GM21717 (cell line): ENCODE measurements at regions not wholly inside any gene's neighbourhood (a gene's known extent, or its start where the extent isn't known, plus 50 kb on each side); places are given as distances from the start of the nearest gene placed in this dataset.
"Not testable (repeated sequence)": the region's sequence is repeated elsewhere in the genome, so short reads cannot be mapped to it uniquely, and the experiment has no call there.

ENCODE experiments used
- ATAC-seq: cut with Tn5 transposase; IDR thresholded peaks from one replicate; pipeline ENCODE4 v1.9.1; 2021; ENCODE audit warnings: mild to moderate bottlenecking, moderate library complexity; ENCODE audit not compliant: unreplicated experiment

DNA sequence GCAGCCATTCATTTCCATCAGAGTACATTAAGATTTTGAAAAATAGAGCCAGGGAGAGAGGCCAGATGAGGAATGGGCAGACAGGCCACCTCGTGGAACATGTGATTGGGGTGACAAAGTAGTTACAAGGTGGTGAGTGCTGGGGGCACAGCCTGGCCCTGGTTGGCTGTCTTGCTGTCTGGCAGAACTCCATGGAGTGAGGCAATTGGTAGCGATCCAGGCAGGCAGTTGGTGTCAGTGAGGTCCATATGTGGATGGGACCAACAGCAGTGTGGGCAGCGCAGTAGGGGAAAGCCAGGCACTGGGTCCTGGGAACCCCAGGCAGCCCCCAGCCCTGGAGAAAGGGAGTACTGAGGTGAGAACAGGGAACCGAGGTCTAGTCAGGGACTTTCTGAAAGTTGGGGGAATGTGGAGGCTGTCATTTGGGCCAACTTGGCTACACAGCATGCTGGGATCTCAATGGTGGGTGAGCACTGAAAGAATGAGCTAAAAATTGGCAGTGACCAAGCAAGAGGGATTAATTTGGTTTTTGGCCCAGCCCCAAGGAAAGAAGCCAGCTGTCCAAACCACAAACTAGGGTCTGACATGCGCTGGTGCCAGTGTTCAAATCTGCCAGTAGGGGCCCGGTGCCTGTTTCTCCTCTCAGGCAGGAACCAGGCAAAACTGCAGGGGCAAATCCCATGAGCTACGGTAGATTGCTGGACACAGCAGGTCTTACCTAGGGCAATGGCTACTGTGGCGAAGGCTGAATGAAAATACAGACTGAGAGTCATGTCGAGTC is 61.4 kb upstream of the E2F3 start:
- ATAC-seq = no peak

DNA sequence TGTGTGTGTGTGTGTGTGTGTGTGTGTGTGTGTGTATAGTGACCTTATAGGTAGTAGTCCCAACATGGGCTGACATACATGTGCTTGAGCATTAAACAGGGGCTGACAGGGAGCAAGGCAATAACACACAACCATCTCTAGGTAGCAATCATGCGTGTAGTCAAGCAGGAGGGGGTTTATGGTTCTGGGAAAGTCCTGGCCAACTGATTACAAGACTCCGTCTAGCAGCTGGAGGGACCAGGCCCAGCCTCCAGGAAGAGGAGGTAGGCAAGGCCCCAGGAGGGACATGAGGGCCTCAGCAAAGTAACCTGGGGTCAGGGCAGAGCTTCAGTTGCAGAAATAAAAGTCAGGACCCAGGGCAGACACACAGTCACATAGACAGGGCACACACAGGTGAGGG is 60.6 kb upstream of the E2F3 start:
- ATAC-seq = no peak

- no peak for ATAC-seq
Measured at GRCh38 chr6:20341564-20341963, 60.1 kb upstream of the E2F3 start.

- not testable (repeated sequence) for ATAC-seq
Measured at GRCh38 chr6:20346948-20347347, 54.7 kb upstream of the E2F3 start.

DNA sequence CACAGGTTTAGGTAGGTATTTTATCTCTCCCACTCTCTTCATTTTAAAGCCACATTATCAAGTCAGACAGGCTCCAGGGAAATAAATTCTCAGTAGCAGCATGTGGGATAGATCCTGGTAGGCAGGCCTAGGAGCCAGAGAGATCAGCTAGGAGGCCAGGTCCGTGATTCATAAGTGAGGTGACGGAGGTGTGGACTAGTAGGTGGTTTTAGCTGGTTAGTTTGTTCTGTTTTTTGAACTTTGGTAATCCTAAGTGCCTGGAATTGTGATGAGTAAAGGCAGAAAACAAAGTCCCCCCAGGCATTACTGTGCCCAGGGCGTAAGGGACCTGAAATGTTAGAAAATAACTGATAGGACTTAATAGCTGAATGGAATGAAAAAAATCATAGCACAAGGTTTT is 53.6 kb upstream of the E2F3 start:
- ATAC-seq = no peak

- no peak for ATAC-seq
Measured at GRCh38 chr6:20349225-20349624, 52.5 kb upstream of the E2F3 start.

DNA sequence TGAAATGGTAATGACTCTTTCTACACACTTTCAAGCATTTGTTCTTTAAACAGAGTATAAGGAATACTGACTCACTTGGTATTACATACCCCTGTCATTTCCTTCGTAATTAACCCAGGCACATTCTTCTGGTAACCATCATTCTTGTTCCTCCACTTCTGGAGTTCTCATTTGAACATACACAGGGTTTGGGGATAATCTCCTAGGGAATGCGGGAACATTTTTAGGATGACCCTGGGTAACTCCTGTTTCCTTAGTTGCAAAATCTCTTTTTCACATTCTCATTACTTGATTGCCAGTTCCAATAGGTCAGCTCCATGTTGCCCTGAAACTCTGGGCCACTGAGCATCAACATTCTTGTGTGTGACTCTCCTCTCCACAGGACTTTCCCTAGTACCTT is 51.5 kb upstream of the E2F3 start:
- ATAC-seq = no peak

DNA sequence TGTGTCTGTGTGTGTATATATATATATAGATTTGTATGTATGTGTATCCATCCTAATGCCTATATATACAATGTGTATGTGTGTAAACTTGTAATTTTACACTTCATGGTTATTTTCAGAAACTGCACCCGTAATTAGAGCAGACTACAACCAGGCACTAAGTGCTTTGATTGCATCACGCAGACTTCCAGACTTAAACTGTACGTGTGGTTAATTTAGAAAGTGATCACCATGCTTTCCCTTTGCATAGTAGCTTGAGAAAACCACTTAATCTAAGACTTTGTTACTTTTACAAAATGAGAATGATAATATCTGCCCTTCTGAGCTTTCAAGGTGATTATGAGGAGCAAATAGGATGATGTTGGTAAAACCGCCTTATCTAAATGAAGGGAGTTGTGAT is 50.1 kb upstream of the E2F3 start:
- ATAC-seq = no peak
